VCaP (cell line): ENCODE measurements at regions not wholly inside any gene's neighbourhood (a gene's known extent, or its start where the extent isn't known, plus 50 kb on each side); places are given as distances from the start of the nearest gene placed in this dataset.

Experiments used
- H3K27ac ChIP-seq: fragments of 450-650 bp; 2 replicates; pipeline ENCODE4 v1.5.1; 2017
- CTCF ChIP-seq: fragments of 450-650 bp; conservative IDR thresholded peaks from 2 replicates; pipeline ENCODE4 v1.5.1; 2017; ENCODE audit warnings: mild to moderate bottlenecking, moderate library complexity

GRCh38 chr12:107379852-107380567 lies 286.7 kb upstream of the CRY1 start:
- TF ChIP-seq CTCF, result no peak

GRCh38 chr12:107384645-107385044 lies 291.3 kb upstream of the CRY1 start:
- no peak for TF ChIP-seq CTCF
- H3K27ac ChIP-seq, result no peak overlapping the region

More at GRCh38 chr12:107379852-107380567, 286.7 kb upstream of the CRY1 start:
- H3K27ac ChIP-seq, result peak overlapping the region; percentile 46

GRCh38 chr12:107385509-107385908 lies 292.2 kb upstream of the CRY1 start:
- TF ChIP-seq CTCF, result no peak
- no peak overlapping the region for H3K27ac ChIP-seq

GRCh38 chr12:107386569-107386968 lies 293.2 kb upstream of the CRY1 start:
- no peak overlapping the region for H3K27ac ChIP-seq
- TF ChIP-seq CTCF, result no peak

GRCh38 chr12:107388263-107388662 lies 294.9 kb upstream of the CRY1 start:
- H3K27ac ChIP-seq, result no peak overlapping the region
- no peak for TF ChIP-seq CTCF

GRCh38 chr12:107390414-107390813 lies 295.2 kb upstream of the PWP1 start:
- no peak overlapping the region for H3K27ac ChIP-seq
- TF ChIP-seq CTCF, result no peak

GRCh38 chr12:107393043-107393717 lies 292.4 kb upstream of the PWP1 start:
- TF ChIP-seq CTCF, result no peak
- H3K27ac ChIP-seq, result no peak overlapping the region
